ENCODE measurements at regions not wholly inside any gene's neighbourhood (a gene's known extent, or its start where the extent isn't known, plus 50 kb on each side); places are given as distances from the start of the nearest gene placed in this dataset.

GRCh38 chr12:16857456-16857923 lies 251.5 kb upstream of the LMO3 start:
- no peak overlapping the region for H3K4me2 ChIP-seq (ENCODE audit: low read length)
- H2AFZ ChIP-seq (ENCODE audit: low read depth, low read length) = no peak overlapping the region
- TF ChIP-seq MXI1 (conservative IDR thresholded peaks at IDR 0.05; ENCODE audit: poor library complexity, severe bottlenecking) (no peak), REST (IDR thresholded peaks at IDR 0.05; ENCODE audit: borderline replicate concordance) (no peak), EP300 (conservative IDR thresholded peaks at IDR 0.05; ENCODE audit: poor library complexity, severe bottlenecking) (no peak), SMC3 (conservative IDR thresholded peaks at IDR 0.05; ENCODE audit: poor library complexity) (no peak), RAD21 (conservative IDR thresholded peaks at IDR 0.05) (no peak), TAF1 (IDR thresholded peaks at IDR 0.05; ENCODE audit: low read depth) (no peak), CTCF (IDR thresholded peaks at IDR 0.05; ENCODE audit: poor library complexity, severe bottlenecking) (no peak), POLR2AphosphoS5 (IDR thresholded peaks at IDR 0.05) (no peak), EZH2 (IDR thresholded peaks at IDR 0.05; ENCODE audit: borderline replicate concordance, insufficient read depth, low read length, poor library complexity, severe bottlenecking) (no peak)
- no peaks in the 10 kb centered on the region for H3K27me3 ChIP-seq (ENCODE audit: insufficient read depth, low read depth, low read length)
- no peaks in the 10 kb centered on the region for H3K79me2 ChIP-seq (replicated peaks; ENCODE audit: insufficient read depth, low read length)
- H3K4me3 ChIP-seq (ENCODE audit: low read length) = no peak overlapping the region
- H3K27ac ChIP-seq (ENCODE audit: low read length) = no peak overlapping the region
- H3K9ac ChIP-seq (ENCODE audit: low read length) = no peak overlapping the region
- H3K9me2 ChIP-seq (ENCODE audit: insufficient read depth, low read length) = no peaks in the 10 kb centered on the region
- H3K36me3 ChIP-seq (ENCODE audit: insufficient read depth, low read length) = no peaks in the 10 kb centered on the region
- H3K9me3 ChIP-seq (ENCODE audit: low read length) = no peaks in the 10 kb centered on the region
- no peaks in the 10 kb centered on the region for H4K20me1 ChIP-seq (ENCODE audit: insufficient read depth)
- H3F3A ChIP-seq (ENCODE audit: insufficient read depth, low read length, poor library complexity, severe bottlenecking) = no peaks in the 10 kb centered on the region

- H3K79me2 ChIP-seq (replicated peaks; ENCODE audit: insufficient read depth, low read length) = no peaks in the 10 kb centered on the region
- H4K20me1 ChIP-seq (ENCODE audit: insufficient read depth) = no peaks in the 10 kb centered on the region
- H3K9ac ChIP-seq (ENCODE audit: low read length) = no peak overlapping the region
- no peak overlapping the region for H3K4me2 ChIP-seq (ENCODE audit: low read length)
- H3K36me3 ChIP-seq (ENCODE audit: insufficient read depth, low read length) = no peaks in the 10 kb centered on the region
- TF ChIP-seq REST (IDR thresholded peaks at IDR 0.05; ENCODE audit: borderline replicate concordance) (no peak), POLR2AphosphoS5 (IDR thresholded peaks at IDR 0.05) (no peak), CTCF (IDR thresholded peaks at IDR 0.05; ENCODE audit: poor library complexity, severe bottlenecking) (no peak), MXI1 (conservative IDR thresholded peaks at IDR 0.05; ENCODE audit: poor library complexity, severe bottlenecking) (no peak), SMC3 (conservative IDR thresholded peaks at IDR 0.05; ENCODE audit: poor library complexity) (no peak), EP300 (conservative IDR thresholded peaks at IDR 0.05; ENCODE audit: poor library complexity, severe bottlenecking) (no peak), RAD21 (conservative IDR thresholded peaks at IDR 0.05) (no peak), TAF1 (IDR thresholded peaks at IDR 0.05; ENCODE audit: low read depth) (no peak), EZH2 (IDR thresholded peaks at IDR 0.05; ENCODE audit: borderline replicate concordance, insufficient read depth, low read length, poor library complexity, severe bottlenecking) (no peak)
- H3K27me3 ChIP-seq (ENCODE audit: insufficient read depth, low read depth, low read length) = no peaks in the 10 kb centered on the region
- H2AFZ ChIP-seq (ENCODE audit: low read depth, low read length) = no peak overlapping the region
- H3K9me3 ChIP-seq (ENCODE audit: low read length) = no peaks in the 10 kb centered on the region
- H3K4me3 ChIP-seq (ENCODE audit: low read length) = no peak overlapping the region
- no peak overlapping the region for H3K27ac ChIP-seq (ENCODE audit: low read length)
- no peaks in the 10 kb centered on the region for H3F3A ChIP-seq (ENCODE audit: insufficient read depth, low read length, poor library complexity, severe bottlenecking)
- H3K9me2 ChIP-seq (ENCODE audit: insufficient read depth, low read length) = no peaks in the 10 kb centered on the region
Measured at GRCh38 chr12:16854465-16854864, 248.5 kb upstream of the LMO3 start.

Measured in neural cell (in vitro differentiated cells).